DOHH2 (cell line): ENCODE measurements at regions not wholly inside any gene's neighbourhood (a gene's known extent, or its start where the extent isn't known, plus 50 kb on each side); places are given as distances from the start of the nearest gene placed in this dataset.

Source experiments
- H3F3A ChIP-seq: fragments of 200-600 bp; sonication (generic), shearing (Covaris generic); 2 replicates; pipeline ENCODE4 v1.6.0; 2016; ENCODE audit warnings: antibody characterized with exemption, mild to moderate bottlenecking; ENCODE audit not compliant: control insufficient read depth, insufficient read depth
- H3K27ac ChIP-seq: fragments of 200-600 bp; sonication (generic); 2 replicates; pipeline ENCODE4 v1.5.1; 2014; ENCODE audit warnings: low read depth, mild to moderate bottlenecking, low read length, moderate library complexity
- H3K27me3 ChIP-seq: fragments of 200-600 bp; sonication (generic); 2 replicates; pipeline ENCODE4 v1.6.1; 2014; ENCODE audit warnings: mild to moderate bottlenecking, low read length, mixed read lengths; ENCODE audit not compliant: control insufficient read depth
- H3K36me3 ChIP-seq: fragments of 200-600 bp; sonication (generic); 2 replicates; pipeline ENCODE4 v1.6.1; 2014; ENCODE audit warnings: mild to moderate bottlenecking, low read length, moderate library complexity, mixed read lengths; ENCODE audit not compliant: control insufficient read depth
- H3K4me1 ChIP-seq: fragments of 200-600 bp; sonication (generic); 2 replicates; pipeline ENCODE4 v1.6.1; 2014; ENCODE audit warnings: mild to moderate bottlenecking, low read length, mixed read lengths; ENCODE audit not compliant: control insufficient read depth
- H3K4me2 ChIP-seq: fragments of 200-600 bp; sonication (generic); 2 replicates; pipeline ENCODE4 v1.6.0; 2014; ENCODE audit warnings: mild to moderate bottlenecking, low read length, moderate library complexity
- H3K4me3 ChIP-seq: fragments of 200-600 bp; sonication (generic); 2 replicates; pipeline ENCODE4 v1.5.1; 2014; ENCODE audit warnings: mild to moderate bottlenecking, low read length, mixed read lengths
- H3K79me2 ChIP-seq: fragments of 200-600 bp; sonication (generic); 2 replicates; pipeline ENCODE4 v1.6.1; 2014; ENCODE audit warnings: mild to moderate bottlenecking, low read length, mixed read lengths; ENCODE audit not compliant: control insufficient read depth
- H3K9me2 ChIP-seq: fragments of 200-600 bp; sonication (generic); replicated peaks from 2 replicates; pipeline ENCODE4 v1.6.1; 2014; ENCODE audit warnings: mild to moderate bottlenecking, low read length, mixed read lengths; ENCODE audit not compliant: control insufficient read depth
- H3K9me3 ChIP-seq: fragments of 200-600 bp; sonication (generic); 2 replicates; pipeline ENCODE4 v1.6.1; 2014; ENCODE audit warnings: antibody characterized with exemption, low read length, mixed read lengths; ENCODE audit not compliant: control insufficient read depth, insufficient read depth
- H4K20me1 ChIP-seq: fragments of 200-600 bp; sonication (generic); 2 replicates; pipeline ENCODE4 v1.6.0; 2014; ENCODE audit warnings: low read depth, mild to moderate bottlenecking, antibody characterized with exemption, low read length, moderate library complexity; ENCODE audit not compliant: control insufficient read depth, insufficient read depth
- EZH2phosphoT487 ChIP-seq: fragments of 200-600 bp; sonication (generic); IDR thresholded peaks from 2 replicates; pipeline ENCODE4 v1.6.1; 2017; ENCODE audit warnings: borderline replicate concordance, mild to moderate bottlenecking, antibody characterized with exemption, low read length, moderate library complexity, mixed read lengths
- TF ChIP-seq, protein P1 (sequence below): fragments of 200-600 bp; sonication (generic); IDR thresholded peaks from one replicate; pipeline ENCODE4 v1.5.1; 2014; ENCODE audit warnings: antibody characterized with exemption, mild to moderate bottlenecking, low read depth, low read length; ENCODE audit not compliant: poor library complexity, severe bottlenecking

DNA sequence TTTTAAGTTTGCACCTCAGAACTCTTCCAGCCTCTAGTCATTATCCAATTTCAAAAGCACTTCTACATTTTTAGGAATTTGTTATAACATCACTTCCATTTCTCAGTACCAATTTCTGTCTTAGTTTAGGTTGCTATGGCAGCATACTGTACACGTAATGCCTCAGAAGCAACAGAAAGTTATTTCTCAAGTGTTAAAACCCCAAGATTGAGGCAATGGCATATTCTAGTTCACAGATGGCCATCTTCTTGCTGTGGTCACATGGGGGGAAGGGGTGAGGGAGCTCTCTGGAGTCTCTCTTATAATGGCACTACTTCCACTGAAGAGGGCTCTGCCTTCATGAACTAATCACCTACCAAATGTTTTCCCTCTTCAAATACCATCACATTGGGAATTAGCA, 220.3 kb upstream of the CTSO start:
- Histone ChIP-seq H3K4me1 (no peaks in the 10 kb centered on the region), H4K20me1 (no peaks in the 10 kb centered on the region), H3K27me3 (no peaks in the 10 kb centered on the region), H3K36me3 (no peaks in the 10 kb centered on the region), H3K27ac (no peak overlapping the region), H3K4me2 (no peak overlapping the region), H3K79me2 (no peaks in the 10 kb centered on the region), H3K4me3 (no peak overlapping the region), H3K9me3 (no peaks in the 10 kb centered on the region), H3F3A (no peaks in the 10 kb centered on the region), H3K9me2 (no peaks in the 10 kb centered on the region)
- TF ChIP-seq, protein P1, sequence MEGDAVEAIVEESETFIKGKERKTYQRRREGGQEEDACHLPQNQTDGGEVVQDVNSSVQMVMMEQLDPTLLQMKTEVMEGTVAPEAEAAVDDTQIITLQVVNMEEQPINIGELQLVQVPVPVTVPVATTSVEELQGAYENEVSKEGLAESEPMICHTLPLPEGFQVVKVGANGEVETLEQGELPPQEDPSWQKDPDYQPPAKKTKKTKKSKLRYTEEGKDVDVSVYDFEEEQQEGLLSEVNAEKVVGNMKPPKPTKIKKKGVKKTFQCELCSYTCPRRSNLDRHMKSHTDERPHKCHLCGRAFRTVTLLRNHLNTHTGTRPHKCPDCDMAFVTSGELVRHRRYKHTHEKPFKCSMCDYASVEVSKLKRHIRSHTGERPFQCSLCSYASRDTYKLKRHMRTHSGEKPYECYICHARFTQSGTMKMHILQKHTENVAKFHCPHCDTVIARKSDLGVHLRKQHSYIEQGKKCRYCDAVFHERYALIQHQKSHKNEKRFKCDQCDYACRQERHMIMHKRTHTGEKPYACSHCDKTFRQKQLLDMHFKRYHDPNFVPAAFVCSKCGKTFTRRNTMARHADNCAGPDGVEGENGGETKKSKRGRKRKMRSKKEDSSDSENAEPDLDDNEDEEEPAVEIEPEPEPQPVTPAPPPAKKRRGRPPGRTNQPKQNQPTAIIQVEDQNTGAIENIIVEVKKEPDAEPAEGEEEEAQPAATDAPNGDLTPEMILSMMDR = no peak
- TF ChIP-seq EZH2phosphoT487 = no peak

DNA sequence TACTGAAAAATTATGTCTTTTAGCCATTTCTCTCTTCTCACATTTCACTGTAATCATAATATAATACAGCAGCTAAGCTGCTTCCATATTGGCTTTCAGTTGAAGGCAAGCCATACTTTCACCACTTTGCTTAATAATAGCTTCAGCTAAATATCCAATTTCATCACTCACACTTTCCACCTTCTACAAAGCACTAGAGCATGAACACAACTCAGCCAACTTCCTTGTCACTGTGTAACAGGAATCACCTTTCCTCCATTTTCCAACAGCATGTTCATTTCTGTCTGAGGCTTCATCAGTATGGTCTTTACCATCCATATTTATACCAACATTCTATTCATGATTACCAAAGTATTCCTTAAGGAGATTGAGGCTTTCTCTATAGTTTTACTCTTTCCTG, 219.8 kb upstream of the CTSO start:
- TF ChIP-seq EZH2phosphoT487 = no peak
- TF ChIP-seq, protein P1 = no peak
- no peaks in the 10 kb centered on the region for H3K9me2 ChIP-seq
- no peaks in the 10 kb centered on the region for H3F3A ChIP-seq

DNA sequence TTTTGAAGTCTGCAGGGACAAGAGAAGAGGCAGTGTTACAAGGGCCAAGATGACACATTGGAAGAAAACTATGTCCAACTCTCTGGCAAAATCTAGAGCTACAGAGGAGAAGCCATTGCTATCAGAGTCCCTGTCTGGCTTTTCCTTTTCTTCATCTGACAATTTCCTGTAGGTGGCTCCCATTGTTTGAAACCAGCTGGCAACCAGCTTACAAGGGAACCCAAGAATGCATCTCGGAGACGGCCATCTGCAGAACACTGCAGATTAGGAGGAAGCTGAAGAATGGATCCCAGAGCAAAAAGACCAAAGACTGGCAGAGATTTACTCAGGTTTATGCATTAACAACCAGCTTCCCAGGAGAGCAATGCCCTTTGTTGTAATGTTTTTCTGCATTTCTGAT, 216.2 kb upstream of the CTSO start:
- Histone ChIP-seq H3K4me3 (no peak overlapping the region), H3K4me1 (no peaks in the 10 kb centered on the region), H3K79me2 (no peaks in the 10 kb centered on the region), H3K9me3 (no peaks in the 10 kb centered on the region), H3K9me2 (no peaks in the 10 kb centered on the region), H3K4me2 (no peak overlapping the region), H4K20me1 (no peaks in the 10 kb centered on the region), H3K36me3 (no peaks in the 10 kb centered on the region), H3F3A (no peaks in the 10 kb centered on the region), H3K27me3 (no peaks in the 10 kb centered on the region), H3K27ac (no peak overlapping the region)
- TF ChIP-seq EZH2phosphoT487 = no peak
- TF ChIP-seq, protein P1 = no peak

More for the DNA sequence above, 219.8 kb upstream of the CTSO start:
- Histone ChIP-seq H3K27ac (no peak overlapping the region), H4K20me1 (no peaks in the 10 kb centered on the region), H3K27me3 (no peaks in the 10 kb centered on the region), H3K4me2 (no peak overlapping the region), H3K4me3 (no peak overlapping the region), H3K9me3 (no peaks in the 10 kb centered on the region), H3K36me3 (no peaks in the 10 kb centered on the region), H3K4me1 (no peaks in the 10 kb centered on the region), H3K79me2 (no peaks in the 10 kb centered on the region)

DNA sequence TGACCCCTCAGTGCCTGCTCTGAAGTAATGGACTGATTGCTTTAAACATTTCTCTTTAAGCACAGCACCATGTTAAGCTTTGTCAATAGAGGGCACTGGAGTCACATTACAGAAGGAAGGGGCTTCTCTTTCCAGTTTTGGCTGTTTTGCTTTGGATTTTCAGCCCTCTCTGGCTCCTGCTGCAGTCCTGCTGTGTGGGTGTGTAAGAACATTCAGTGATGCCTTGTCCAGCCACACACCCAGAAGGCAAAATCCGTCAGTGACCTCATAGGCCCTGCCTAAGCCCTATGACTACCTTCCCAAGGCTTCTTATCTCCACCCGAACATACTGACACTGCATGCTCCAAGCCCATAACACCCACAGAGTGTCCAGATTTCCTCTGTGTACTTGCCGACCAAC, 215.3 kb upstream of the CTSO start:
- H3K9me3 ChIP-seq = no peaks in the 10 kb centered on the region
- no peaks in the 10 kb centered on the region for H3K4me1 ChIP-seq
- H3K27me3 ChIP-seq = no peaks in the 10 kb centered on the region
- TF ChIP-seq EZH2phosphoT487 = no peak
- TF ChIP-seq, protein P1 = peak; percentile 39
- H3K4me3 ChIP-seq = no peak overlapping the region
- H3K79me2 ChIP-seq = no peaks in the 10 kb centered on the region
- no peaks in the 10 kb centered on the region for H3F3A ChIP-seq
- H4K20me1 ChIP-seq = no peaks in the 10 kb centered on the region
- no peaks in the 10 kb centered on the region for H3K9me2 ChIP-seq
- no peak overlapping the region for H3K27ac ChIP-seq
- H3K36me3 ChIP-seq = no peaks in the 10 kb centered on the region
- no peak overlapping the region for H3K4me2 ChIP-seq
